H1 (cell line): ENCODE measurements at regions not wholly inside any gene's neighbourhood (a gene's known extent, or its start where the extent isn't known, plus 50 kb on each side); places are given as distances from the start of the nearest gene placed in this dataset.

Source experiments
- CTCF ChIA-PET: fragments of 300-600 bp; sonication (Branson Sonifier 250); formaldehyde crosslinking; loops from one replicate; lab custom pipeline; 2021; ENCODE audit not compliant: partially characterized antibody; lab: Charles Lee
- POLR2A ChIA-PET: fragments of 300-600 bp; sonication (Branson Sonifier 250); formaldehyde crosslinking; loops from one replicate; lab custom pipeline; 2021; ENCODE audit warnings: inconsistent platforms; ENCODE audit not compliant: partially characterized antibody; lab: Charles Lee
- DNase-seq, 2 experiments: peaks; one replicate each; pipeline versions ENCODE4 v3.0.0 to v3.0.0-alpha.2; 2010 to 2022; ENCODE audit warnings: low spot score in 2 of 2, low read depth in 1 of 2, mixed read lengths in 1 of 2
- FAIRE-seq: peaks from 2 replicates; lab custom pipeline; 2011; peaks lifted over from hg19 to GRCh38; lab: Jason Lieb, UNC
- H2AFZ ChIP-seq: 2 replicates; pipeline ENCODE4 v1.8.1; 2012; ENCODE audit warnings: low read length, inconsistent platforms
- H2AK5ac ChIP-seq: 2 replicates; pipeline ENCODE4 v1.6.1; 2013; ENCODE audit warnings: low read depth, low read length
- H2BK120ac ChIP-seq: replicated peaks from 2 replicates; pipeline ENCODE3; 2013; ENCODE audit warnings: low read depth, low read length, inconsistent platforms
- H2BK12ac ChIP-seq: 2 replicates; pipeline ENCODE4 v1.6.1; 2013; ENCODE audit warnings: low read depth, low read length
- H2BK15ac ChIP-seq: 2 replicates; pipeline ENCODE4 v1.6.1; 2013; ENCODE audit warnings: low read length
- H2BK20ac ChIP-seq: 2 replicates; pipeline ENCODE4 v1.6.1; 2013; ENCODE audit warnings: low read length
- H2BK5ac ChIP-seq: 2 replicates; pipeline ENCODE4 v1.6.1; 2013; ENCODE audit warnings: low read depth, low read length
- H3K14ac ChIP-seq: 2 replicates; pipeline ENCODE4 v1.6.1; 2013; ENCODE audit warnings: inconsistent platforms; ENCODE audit not compliant: insufficient read length
- H3K18ac ChIP-seq: 2 replicates; pipeline ENCODE4 v1.6.1; 2013; ENCODE audit warnings: low read length; ENCODE audit errors: extremely low read depth
- H3K23ac ChIP-seq: 2 replicates; pipeline ENCODE4 v1.6.1; 2013; ENCODE audit warnings: inconsistent platforms; ENCODE audit not compliant: insufficient read length
- H3K23me2 ChIP-seq: 2 replicates; pipeline ENCODE4 v1.6.1; 2013; ENCODE audit warnings: low read depth, low read length
- H3K27ac ChIP-seq: 2 replicates; pipeline ENCODE4 v1.6.1; 2011; ENCODE audit warnings: low read depth, low read length, inconsistent platforms
- H3K27me3 ChIP-seq, 4 experiments: replicated peaks in 1 of 4; 1 replicate in 1 of 4; 2 replicates in 3 of 4; pipeline versions ENCODE4 v1.6.1 to v1.8.1; 2011 to 2013; ENCODE audit warnings: low read length in 3 of 4, mild to moderate bottlenecking in 3 of 4, inconsistent platforms in 2 of 4, mixed read lengths in 2 of 4, moderate library complexity in 1 of 4; ENCODE audit not compliant: control insufficient read depth in 3 of 4, insufficient read depth in 3 of 4; ENCODE audit errors: extremely low read depth in 1 of 4
- H3K36me3 ChIP-seq, 4 experiments: 2 replicates each; pipeline versions ENCODE4 v1.6.1 to v1.8.1; 2011 to 2013; ENCODE audit warnings: mild to moderate bottlenecking in 4 of 4, low read length in 3 of 4, moderate library complexity in 2 of 4, control low read depth in 1 of 4, inconsistent platforms in 1 of 4; ENCODE audit not compliant: insufficient read depth in 4 of 4, control insufficient read depth in 2 of 4
- H3K4ac ChIP-seq: replicated peaks from 2 replicates; pipeline ENCODE3; 2013; ENCODE audit warnings: low read length, low read depth, mixed read lengths, inconsistent platforms; ENCODE audit not compliant: insufficient read length
- H3K4me1 ChIP-seq, 4 experiments: replicated peaks in 1 of 4; 1 replicate in 1 of 4; 2 replicates in 3 of 4; pipeline versions ENCODE4 v1.6.1 to v1.8.1; 2011 to 2013; ENCODE audit warnings: low read length in 3 of 4, inconsistent platforms in 2 of 4, mixed read lengths in 1 of 4; ENCODE audit not compliant: insufficient read depth in 4 of 4, control insufficient read depth in 3 of 4
- H3K4me2 ChIP-seq, 2 experiments: 2 replicates each; pipeline versions ENCODE4 v1.6.1 to v1.8.1; 2011 to 2013; ENCODE audit warnings: low read depth in 2 of 2, low read length in 2 of 2, control low read depth in 1 of 2, inconsistent platforms in 1 of 2, mild to moderate bottlenecking in 1 of 2; ENCODE audit not compliant: insufficient read depth in 1 of 2
- H3K4me3 ChIP-seq, 4 experiments: fragments of 200-600, 300-600 bp in 1 of 4; sonication (generic), shearing (Covaris generic), sonication (Bioruptor Twin) in 1 of 4; 2 replicates each; pipeline versions ENCODE4 v1.5.1 to v1.8.1; 2011 to 2016; ENCODE audit warnings: low read length in 4 of 4, low read depth in 3 of 4, control low read depth in 2 of 4, inconsistent platforms in 2 of 4, mild to moderate bottlenecking in 2 of 4, mixed read lengths in 1 of 4, moderate library complexity in 1 of 4; ENCODE audit not compliant: insufficient read depth in 2 of 4; ENCODE audit errors: extremely low read depth in 1 of 4
- H3K56ac ChIP-seq: replicated peaks from 2 replicates; pipeline ENCODE3; 2013; ENCODE audit warnings: low read depth, mild to moderate bottlenecking, mixed read lengths, low read length, inconsistent platforms; ENCODE audit not compliant: insufficient read length
- H3K79me1 ChIP-seq: 2 replicates; pipeline ENCODE4 v1.6.1; 2013; ENCODE audit warnings: low read depth, low read length, control low read depth
- H3K79me2 ChIP-seq, 2 experiments: 2 replicates each; pipeline versions ENCODE4 v1.6.1 to v1.8.1; 2012 to 2013; ENCODE audit warnings: low read length in 2 of 2, mild to moderate bottlenecking in 2 of 2, inconsistent platforms in 1 of 2; ENCODE audit not compliant: insufficient read depth in 2 of 2, control insufficient read depth in 1 of 2
- H3K9ac ChIP-seq, 4 experiments: replicated peaks in 1 of 4; 1 replicate in 1 of 4; 2 replicates in 3 of 4; pipeline versions ENCODE4 v1.6.1 to v1.8.1; 2011 to 2013; ENCODE audit warnings: low read depth in 3 of 4, low read length in 3 of 4, control low read depth in 2 of 4, mild to moderate bottlenecking in 2 of 4, moderate library complexity in 2 of 4, inconsistent platforms in 1 of 4; ENCODE audit errors: extremely low read depth in 1 of 4
- H3K9me3 ChIP-seq, 2 experiments: 2 replicates each; pipeline versions ENCODE4 v1.6.1 to v1.8.1; 2012 to 2013; ENCODE audit warnings: mild to moderate bottlenecking in 2 of 2, moderate library complexity in 2 of 2, control low read depth in 1 of 2, inconsistent platforms in 1 of 2, low read depth in 1 of 2, low read length in 1 of 2, mixed read lengths in 1 of 2; ENCODE audit not compliant: insufficient read depth in 2 of 2
- H4K20me1 ChIP-seq, 2 experiments: replicated peaks in 1 of 2; 2 replicates each; pipeline versions ENCODE3 to v1.8.1; 2011 to 2013; ENCODE audit warnings: inconsistent platforms in 2 of 2, low read length in 2 of 2, mild to moderate bottlenecking in 1 of 2; ENCODE audit not compliant: insufficient read depth in 2 of 2, control insufficient read depth in 1 of 2
- H4K5ac ChIP-seq: 2 replicates; pipeline ENCODE4 v1.6.1; 2013; ENCODE audit warnings: low read length, low read depth, mixed read lengths, inconsistent platforms; ENCODE audit not compliant: insufficient read length
- H4K8ac ChIP-seq: 2 replicates; pipeline ENCODE4 v1.8.0; 2013; ENCODE audit warnings: mild to moderate bottlenecking, moderate library complexity, low read length, inconsistent platforms; ENCODE audit not compliant: insufficient read depth; ENCODE audit errors: extremely low read depth
- H4K91ac ChIP-seq: replicated peaks from 2 replicates; pipeline ENCODE3; 2013; ENCODE audit warnings: low read length, mixed read lengths, inconsistent platforms; ENCODE audit not compliant: insufficient read length
- CTBP2 ChIP-seq: IDR thresholded peaks from 2 replicates; pipeline ENCODE4 v1.7.0; 2011; ENCODE audit warnings: borderline replicate concordance, mild to moderate bottlenecking, moderate library complexity, mixed read lengths, low read length; ENCODE audit not compliant: insufficient read depth, insufficient read length
- EZH2 ChIP-seq: fragments of 200-600 bp; sonication (generic); IDR thresholded peaks from 2 replicates; pipeline ENCODE4 v1.7.1; 2012; ENCODE audit warnings: low read depth, mild to moderate bottlenecking, moderate library complexity, low read length, inconsistent platforms; ENCODE audit not compliant: severe bottlenecking
- RFX5 ChIP-seq: IDR thresholded peaks from 2 replicates; pipeline ENCODE4 v1.6.1; 2011; ENCODE audit warnings: low read depth, low read length, improper control_type of control experiment, borderline replicate concordance
- SRF ChIP-seq: IDR thresholded peaks from 2 replicates; pipeline ENCODE4 v1.6.1; 2011; ENCODE audit warnings: mild to moderate bottlenecking, low read depth, low read length, moderate library complexity
- WGBS, 2 experiments: shearing (Covaris generic) in 1 of 2; methylation state at CpG; one replicate each; pipeline versions ENCODE4 v1.1.6 to v1.1.7; 2013 to 2015; ENCODE audit warnings: low lambda C conversion rate in 2 of 2, mixed read lengths in 2 of 2, inconsistent platforms in 1 of 2, low coverage in 1 of 2, missing lambda C conversion rate in 1 of 2; ENCODE audit not compliant: insufficient replicate concordance in 2 of 2, insufficient coverage in 1 of 2, insufficient read length in 1 of 2; ENCODE audit errors: extremely low coverage in 1 of 2, missing lambda C conversion rate in 1 of 2; 5-methylcytosine and 5-hydroxymethylcytosine counted together

GRCh38 chr7:11247545-11247944 lies 273.9 kb downstream of the PHF14 start:
- H3K4me1 ChIP-seq, result no peaks in the 10 kb centered on the region

More at GRCh38 chr7:11247545-11247944, 273.9 kb downstream of the PHF14 start:
- TF ChIP-seq EZH2 (no peak), SRF (no peak), CTBP2 (no peak), RFX5 (no peak)
- Histone ChIP-seq H3K9me3 (no peaks in the 10 kb centered on the region), H3K14ac (no peak overlapping the region), H4K91ac (no peak overlapping the region), H3K4me2 (no peak overlapping the region), H2AFZ (no peak overlapping the region), H4K20me1 (no peaks in the 10 kb centered on the region), H4K5ac (no peak overlapping the region), H2BK12ac (no peak overlapping the region), H3K4ac (no peak overlapping the region), H2BK120ac (no peak overlapping the region), H3K27me3 (no peaks in the 10 kb centered on the region), H3K36me3 (no peaks in the 10 kb centered on the region), H3K27ac (no peak overlapping the region), H3K23me2 (no peaks in the 10 kb centered on the region; the same call in 1 of the 2 replicates), H3K23ac (no peak overlapping the region), H3K79me1 (no peaks in the 10 kb centered on the region), H3K79me2 (no peaks in the 10 kb centered on the region), H3K9ac (no peak overlapping the region), H2AK5ac (no peak overlapping the region), H4K8ac (no peak overlapping the region), H2BK5ac (no peak overlapping the region), H3K56ac (no peak overlapping the region), H3K18ac (no peak overlapping the region), H2BK20ac (no peak overlapping the region), H3K4me3 (no peak overlapping the region), H2BK15ac (no peak overlapping the region)
- CTCF ChIA-PET, result interaction anchor here (1.1 to 1.3 kb wide), 2 partner anchors 14 to 23 kb away, joined by 3 read pairs; no protein-coding TSS in a partner anchor
- WGBS, 2 experiments, result 39% methylated on average over 1 of the region's 1 CpG; no CpG with 5 or more reads in 1 of the 2 experiments
- FAIRE-seq (no peak), DNase-seq (no peak)
- POLR2A ChIA-PET, result no interaction called here
